ENCODE measurements at regions not wholly inside any gene's neighbourhood (a gene's known extent, or its start where the extent isn't known, plus 50 kb on each side); places are given as distances from the start of the nearest gene placed in this dataset.

DNA sequence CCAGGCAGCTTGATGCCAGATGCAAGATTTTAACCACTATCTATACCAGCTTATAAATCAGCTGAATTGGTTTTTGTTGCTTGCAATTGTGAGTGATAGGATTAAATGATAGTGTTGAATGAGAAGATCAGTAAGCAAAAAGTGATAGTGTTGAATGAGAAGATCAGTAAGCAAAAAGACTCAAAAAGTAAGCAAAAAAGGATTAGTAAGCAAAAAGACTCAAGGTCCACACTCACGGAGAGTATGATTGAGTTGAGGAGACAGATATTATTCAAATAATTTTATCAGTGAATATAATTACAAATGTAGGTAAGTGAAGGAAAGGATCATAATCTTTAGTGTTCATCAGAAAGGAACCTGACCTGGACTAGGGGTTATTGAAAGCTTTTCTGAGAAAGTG lies 58.0 kb upstream of the ARRDC3 start:
- no peak overlapping the region for H3K4me3 ChIP-seq (ENCODE audit: low read depth in 2 of 2, low read length in 2 of 2)
- TF ChIP-seq TCF7L2 (IDR thresholded peaks at IDR 0.05; ENCODE audit: low read depth, low read length), result no peak
- TF ChIP-seq, protein P1, sequence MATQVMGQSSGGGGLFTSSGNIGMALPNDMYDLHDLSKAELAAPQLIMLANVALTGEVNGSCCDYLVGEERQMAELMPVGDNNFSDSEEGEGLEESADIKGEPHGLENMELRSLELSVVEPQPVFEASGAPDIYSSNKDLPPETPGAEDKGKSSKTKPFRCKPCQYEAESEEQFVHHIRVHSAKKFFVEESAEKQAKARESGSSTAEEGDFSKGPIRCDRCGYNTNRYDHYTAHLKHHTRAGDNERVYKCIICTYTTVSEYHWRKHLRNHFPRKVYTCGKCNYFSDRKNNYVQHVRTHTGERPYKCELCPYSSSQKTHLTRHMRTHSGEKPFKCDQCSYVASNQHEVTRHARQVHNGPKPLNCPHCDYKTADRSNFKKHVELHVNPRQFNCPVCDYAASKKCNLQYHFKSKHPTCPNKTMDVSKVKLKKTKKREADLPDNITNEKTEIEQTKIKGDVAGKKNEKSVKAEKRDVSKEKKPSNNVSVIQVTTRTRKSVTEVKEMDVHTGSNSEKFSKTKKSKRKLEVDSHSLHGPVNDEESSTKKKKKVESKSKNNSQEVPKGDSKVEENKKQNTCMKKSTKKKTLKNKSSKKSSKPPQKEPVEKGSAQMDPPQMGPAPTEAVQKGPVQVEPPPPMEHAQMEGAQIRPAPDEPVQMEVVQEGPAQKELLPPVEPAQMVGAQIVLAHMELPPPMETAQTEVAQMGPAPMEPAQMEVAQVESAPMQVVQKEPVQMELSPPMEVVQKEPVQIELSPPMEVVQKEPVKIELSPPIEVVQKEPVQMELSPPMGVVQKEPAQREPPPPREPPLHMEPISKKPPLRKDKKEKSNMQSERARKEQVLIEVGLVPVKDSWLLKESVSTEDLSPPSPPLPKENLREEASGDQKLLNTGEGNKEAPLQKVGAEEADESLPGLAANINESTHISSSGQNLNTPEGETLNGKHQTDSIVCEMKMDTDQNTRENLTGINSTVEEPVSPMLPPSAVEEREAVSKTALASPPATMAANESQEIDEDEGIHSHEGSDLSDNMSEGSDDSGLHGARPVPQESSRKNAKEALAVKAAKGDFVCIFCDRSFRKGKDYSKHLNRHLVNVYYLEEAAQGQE (IDR thresholded peaks at IDR 0.05; ENCODE audit: insufficient read depth in 1 of 2, low read depth in 2 of 2, low read length in 1 of 2), result no peak
- TF ChIP-seq POLR2AphosphoS5 (IDR thresholded peaks at IDR 0.05; ENCODE audit: low read depth, low read length), result no peak
- TF ChIP-seq, protein P2, sequence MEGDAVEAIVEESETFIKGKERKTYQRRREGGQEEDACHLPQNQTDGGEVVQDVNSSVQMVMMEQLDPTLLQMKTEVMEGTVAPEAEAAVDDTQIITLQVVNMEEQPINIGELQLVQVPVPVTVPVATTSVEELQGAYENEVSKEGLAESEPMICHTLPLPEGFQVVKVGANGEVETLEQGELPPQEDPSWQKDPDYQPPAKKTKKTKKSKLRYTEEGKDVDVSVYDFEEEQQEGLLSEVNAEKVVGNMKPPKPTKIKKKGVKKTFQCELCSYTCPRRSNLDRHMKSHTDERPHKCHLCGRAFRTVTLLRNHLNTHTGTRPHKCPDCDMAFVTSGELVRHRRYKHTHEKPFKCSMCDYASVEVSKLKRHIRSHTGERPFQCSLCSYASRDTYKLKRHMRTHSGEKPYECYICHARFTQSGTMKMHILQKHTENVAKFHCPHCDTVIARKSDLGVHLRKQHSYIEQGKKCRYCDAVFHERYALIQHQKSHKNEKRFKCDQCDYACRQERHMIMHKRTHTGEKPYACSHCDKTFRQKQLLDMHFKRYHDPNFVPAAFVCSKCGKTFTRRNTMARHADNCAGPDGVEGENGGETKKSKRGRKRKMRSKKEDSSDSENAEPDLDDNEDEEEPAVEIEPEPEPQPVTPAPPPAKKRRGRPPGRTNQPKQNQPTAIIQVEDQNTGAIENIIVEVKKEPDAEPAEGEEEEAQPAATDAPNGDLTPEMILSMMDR (IDR thresholded peaks at IDR 0.05), result no peak
- no peak for TF ChIP-seq SIN3A (IDR thresholded peaks at IDR 0.05; ENCODE audit: borderline replicate concordance, insufficient read depth, low read depth, low read length)
- DNase-seq (ENCODE audit: low read depth, low spot score), result no peak
- no TSS peak for BruUV-seq (replicated peaks)
- ChIA-PET POLR2A (no interaction called here), CTCF (no interaction called here)
- no peaks in the 10 kb centered on the region for H3K9me3 ChIP-seq (ENCODE audit: control insufficient read depth, insufficient read depth, low read depth, low read length)
- in situ Hi-C loops (cut with HindIII; ENCODE audit: low pct_unique_long_range_greater_than_20kb, low sequenced_read_pairs) (no loop called here), intact Hi-C loops (cut with micrococcal nuclease; ENCODE audit: unreplicated experiment) (no loop called here)
- H3K27ac ChIP-seq (ENCODE audit: low read length), result no peak overlapping the region
- H3K27me3 ChIP-seq (ENCODE audit: control insufficient read depth, insufficient read depth, low read length), result no peaks in the 10 kb centered on the region
- H3K4me1 ChIP-seq (ENCODE audit: control insufficient read depth, insufficient read depth, low read length), result no peaks in the 10 kb centered on the region
- no peak for ATAC-seq
- no peaks in the 10 kb centered on the region for H3K36me3 ChIP-seq (ENCODE audit: control insufficient read depth, insufficient read depth, low read length)

DNA sequence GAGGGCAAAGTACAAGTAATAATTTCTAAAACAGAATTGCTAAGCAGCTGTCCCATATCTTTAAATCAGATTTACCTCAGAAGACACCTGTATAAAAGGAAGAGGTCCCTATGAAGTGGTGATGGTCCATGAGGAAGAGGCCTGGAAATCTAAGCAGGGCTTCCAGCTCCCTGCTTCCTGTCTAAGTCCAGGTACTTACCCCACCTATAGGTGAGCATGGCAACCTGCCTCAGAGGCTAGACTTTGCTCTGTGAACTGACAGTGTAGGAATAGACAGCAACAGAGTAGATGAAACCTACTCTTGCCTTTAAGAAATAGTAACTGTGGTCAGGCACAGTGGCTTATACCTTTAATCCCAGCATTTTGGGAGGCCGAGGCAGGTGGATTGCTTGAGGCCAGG lies 55.8 kb upstream of the ARRDC3 start:
- in situ Hi-C loops (cut with HindIII; ENCODE audit: low pct_unique_long_range_greater_than_20kb, low sequenced_read_pairs), result no loop called here
- intact Hi-C loops (cut with micrococcal nuclease; ENCODE audit: unreplicated experiment), result no loop called here
- H3K27me3 ChIP-seq (ENCODE audit: control insufficient read depth, insufficient read depth, low read length), result no peaks in the 10 kb centered on the region
- H3K4me1 ChIP-seq (ENCODE audit: control insufficient read depth, insufficient read depth, low read length), result no peaks in the 10 kb centered on the region
- no TSS peak for BruUV-seq (replicated peaks)
- POLR2A ChIA-PET, result no interaction called here
- no peak overlapping the region for H3K27ac ChIP-seq (ENCODE audit: low read length)
- DNase-seq (ENCODE audit: low read depth, low spot score) (no peak), ATAC-seq (no peak)
- no peaks in the 10 kb centered on the region for H3K36me3 ChIP-seq (ENCODE audit: control insufficient read depth, insufficient read depth, low read length)
- TF ChIP-seq TCF7L2 (IDR thresholded peaks at IDR 0.05; ENCODE audit: low read depth, low read length) (no peak), POLR2AphosphoS5 (IDR thresholded peaks at IDR 0.05; ENCODE audit: low read depth, low read length) (no peak), SIN3A (IDR thresholded peaks at IDR 0.05; ENCODE audit: borderline replicate concordance, insufficient read depth, low read depth, low read length) (no peak)
- TF ChIP-seq, protein P1 (IDR thresholded peaks at IDR 0.05; ENCODE audit: insufficient read depth in 1 of 2, low read depth in 2 of 2, low read length in 1 of 2), result no peak
- TF ChIP-seq, protein P2 (IDR thresholded peaks at IDR 0.05), result peak; percentile 20
- no peak overlapping the region for H3K4me3 ChIP-seq (ENCODE audit: low read depth in 2 of 2, low read length in 2 of 2)
- no peaks in the 10 kb centered on the region for H3K9me3 ChIP-seq (ENCODE audit: control insufficient read depth, insufficient read depth, low read depth, low read length)
- CTCF ChIA-PET, result no interaction called here
